DND-41 (cell line): ENCODE measurements at regions not wholly inside any gene's neighbourhood (a gene's known extent, or its start where the extent isn't known, plus 50 kb on each side); places are given as distances from the start of the nearest gene placed in this dataset.

Source experiments
- ATAC-seq: fragments of 200-7000 bp; cut with Tn5 transposase; 3 replicates; pipeline ENCODE4 v1.9.1; 2021; ENCODE audit warnings: low read depth; ENCODE audit not compliant: insufficient read depth
- DNase-seq: peaks from one replicate; pipeline ENCODE4 v3.0.0-alpha.2; 2020
- H2AFZ ChIP-seq: 2 replicates; pipeline ENCODE4 v1.6.0; 2012; ENCODE audit warnings: low read depth, low read length
- H3K27ac ChIP-seq: 2 replicates; pipeline ENCODE4 v1.5.1; 2012; ENCODE audit warnings: low read length, inconsistent platforms
- H3K27me3 ChIP-seq: fragments of 200-600 bp; sonication (generic); 2 replicates; pipeline ENCODE4 v1.6.0; 2012; ENCODE audit warnings: low read length, mild to moderate bottlenecking, inconsistent platforms; ENCODE audit not compliant: insufficient read depth, poor library complexity
- H3K36me3 ChIP-seq: 2 replicates; pipeline ENCODE4 v1.5.1; 2012; ENCODE audit warnings: low read length, inconsistent platforms; ENCODE audit not compliant: insufficient read depth
- H3K4me1 ChIP-seq: 2 replicates; pipeline ENCODE4 v1.5.1; 2012; ENCODE audit warnings: mild to moderate bottlenecking, low read length; ENCODE audit not compliant: insufficient read depth
- H3K4me2 ChIP-seq: 2 replicates; pipeline ENCODE4 v1.6.0; 2012; ENCODE audit warnings: mild to moderate bottlenecking, moderate library complexity, low read length, inconsistent platforms; ENCODE audit not compliant: insufficient read depth
- H3K4me3 ChIP-seq, 2 experiments: fragments of 200-600 bp in 1 of 2; shearing (Covaris generic) in 1 of 2; 2 replicates each; pipeline ENCODE4 v1.5.1; 2012 to 2016; ENCODE audit warnings: inconsistent platforms in 2 of 2, low read length in 2 of 2, mild to moderate bottlenecking in 2 of 2, low read depth in 1 of 2, moderate library complexity in 1 of 2
- H3K79me2 ChIP-seq: 2 replicates; pipeline ENCODE4 v1.6.0; 2012; ENCODE audit warnings: low read length, inconsistent platforms; ENCODE audit not compliant: insufficient read depth
- H3K9ac ChIP-seq: 2 replicates; pipeline ENCODE4 v1.6.0; 2012; ENCODE audit warnings: low read depth, mild to moderate bottlenecking, inconsistent platforms, low read length, moderate library complexity
- H3K9me3 ChIP-seq: 2 replicates; pipeline ENCODE4 v1.5.1; 2012; ENCODE audit warnings: low read length, moderate library complexity, mild to moderate bottlenecking, inconsistent platforms; ENCODE audit not compliant: insufficient read depth, severe bottlenecking
- H4K20me1 ChIP-seq: 2 replicates; pipeline ENCODE4 v1.6.0; 2012; ENCODE audit warnings: low read length; ENCODE audit not compliant: insufficient read depth
- CTCF ChIP-seq: IDR thresholded peaks from 2 replicates; pipeline ENCODE4 v1.5.1; 2012; ENCODE audit warnings: borderline replicate concordance, low read length, moderate library complexity, mild to moderate bottlenecking; ENCODE audit not compliant: poor library complexity, severe bottlenecking; ENCODE audit errors: extremely low read depth
- EZH2 ChIP-seq: IDR thresholded peaks from 3 replicates; pipeline ENCODE4 v1.6.1; 2012; ENCODE audit warnings: borderline replicate concordance, low read depth, mild to moderate bottlenecking, moderate library complexity, low read length, inconsistent platforms; ENCODE audit not compliant: severe bottlenecking

GRCh38 chr3:177300842-177301241, 103.6 kb upstream of the TBL1XR1 start:
- no peaks in the 10 kb centered on the region for H3K36me3 ChIP-seq
- H3K4me1 ChIP-seq, result no peaks in the 10 kb centered on the region
- no peak overlapping the region for H3K4me2 ChIP-seq
- H3K27me3 ChIP-seq, result no peaks in the 10 kb centered on the region
- H3K4me3 ChIP-seq, result no peak overlapping the region
- H3K9me3 ChIP-seq, result no peaks in the 10 kb centered on the region
- TF ChIP-seq CTCF, result no peak
- TF ChIP-seq EZH2, result no peak
- no peaks in the 10 kb centered on the region for H3K79me2 ChIP-seq
- H2AFZ ChIP-seq, result no peak overlapping the region
- ATAC-seq (no peak), DNase-seq (no peak)
- no peak overlapping the region for H3K27ac ChIP-seq
- no peak overlapping the region for H3K9ac ChIP-seq
- no peaks in the 10 kb centered on the region for H4K20me1 ChIP-seq

GRCh38 chr3:177306252-177306651, 109.0 kb upstream of the TBL1XR1 start:
- Histone ChIP-seq H3K4me2 (no peak overlapping the region), H3K36me3 (no peaks in the 10 kb centered on the region), H3K27me3 (no peaks in the 10 kb centered on the region), H3K9ac (no peak overlapping the region), H3K4me3 (no peak overlapping the region), H3K27ac (no peak overlapping the region), H4K20me1 (no peaks in the 10 kb centered on the region), H2AFZ (no peak overlapping the region), H3K9me3 (peaks cover 5% of the 10 kb centered on the region), H3K4me1 (no peaks in the 10 kb centered on the region), H3K79me2 (no peaks in the 10 kb centered on the region)
- DNase-seq (no peak), ATAC-seq (no peak)
- TF ChIP-seq EZH2 (no peak), CTCF (no peak)

GRCh38 chr3:177307391-177307790, 110.1 kb upstream of the TBL1XR1 start:
- H3K4me3 ChIP-seq, result no peak overlapping the region
- H3K27me3 ChIP-seq, result no peaks in the 10 kb centered on the region
- H3K4me2 ChIP-seq, result no peak overlapping the region
- H3K27ac ChIP-seq, result no peak overlapping the region
- H2AFZ ChIP-seq, result 0 out of 2 replicates have a peak overlapping the region, but pooled peaks have one; percentile 29
- no peaks in the 10 kb centered on the region for H3K79me2 ChIP-seq
- ATAC-seq (no peak), DNase-seq (no peak)
- H4K20me1 ChIP-seq, result no peaks in the 10 kb centered on the region
- H3K4me1 ChIP-seq, result no peaks in the 10 kb centered on the region
- peaks cover 5% of the 10 kb centered on the region for H3K9me3 ChIP-seq
- H3K36me3 ChIP-seq, result no peaks in the 10 kb centered on the region
- H3K9ac ChIP-seq, result no peak overlapping the region
- TF ChIP-seq EZH2 (no peak), CTCF (no peak)

GRCh38 chr3:177307826-177308225, 110.5 kb upstream of the TBL1XR1 start:
- no peaks in the 10 kb centered on the region for H3K4me1 ChIP-seq
- peaks cover 5% of the 10 kb centered on the region for H3K9me3 ChIP-seq
- no peaks in the 10 kb centered on the region for H3K27me3 ChIP-seq
- no peak overlapping the region for H2AFZ ChIP-seq
- H4K20me1 ChIP-seq, result no peaks in the 10 kb centered on the region
- no peak for TF ChIP-seq CTCF
- no peak for TF ChIP-seq EZH2
- ATAC-seq, result no peak
- H3K4me3 ChIP-seq, result no peak overlapping the region
- no peaks in the 10 kb centered on the region for H3K79me2 ChIP-seq
- H3K27ac ChIP-seq, result no peak overlapping the region
- no peak for DNase-seq
- no peak overlapping the region for H3K4me2 ChIP-seq
- no peak overlapping the region for H3K9ac ChIP-seq
- H3K36me3 ChIP-seq, result no peaks in the 10 kb centered on the region
